Prostate gland (tissue), 2 donors: ENCODE measurements at regions not wholly inside any gene's neighbourhood (a gene's known extent, or its start where the extent isn't known, plus 50 kb on each side); places are given as distances from the start of the nearest gene placed in this dataset.

Experiments
- DNase-seq: peaks from one replicate; pipeline ENCODE4 v3.0.0-alpha.2; 2019; ENCODE audit warnings: low spot score
- H3K27ac ChIP-seq, 2 donors: fragments of 200-600 bp; sonication (generic); 2 replicates each; pipeline ENCODE4 v1.5.1; 2017 to 2019
- H3K27me3 ChIP-seq: fragments of 200-600 bp; sonication (generic); replicated peaks from 2 replicates; pipeline ENCODE4 v1.5.1; 2019; ENCODE audit not compliant: insufficient read depth
- H3K36me3 ChIP-seq, 2 donors: fragments of 200-600 bp; sonication (generic); 1 replicate in 1 of 2; 2 replicates in 1 of 2; pipeline versions ENCODE4 v1.5.1 to v1.8.1; 2017 to 2019
- H3K4me1 ChIP-seq: fragments of 200-600 bp; sonication (generic); replicated peaks from 2 replicates; pipeline ENCODE4 v1.5.1; 2019
- H3K4me3 ChIP-seq, 2 donors: fragments of 200-600 bp; sonication (generic); 2 replicates each; pipeline ENCODE4 v1.5.1; 2017 to 2019
- H3K9me3 ChIP-seq: fragments of 200-600 bp; sonication (generic); 2 replicates; pipeline ENCODE4 v1.5.1; 2017
- POLR2A ChIP-seq: fragments of 450-650 bp; IDR thresholded peaks from one replicate; pipeline ENCODE4 v1.6.1; 2016; ENCODE audit warnings: antibody characterized with exemption, mild to moderate bottlenecking
- POLR2AphosphoS5 ChIP-seq: sonication (generic); formaldehyde crosslinking; IDR thresholded peaks from one replicate; pipeline ENCODE4 v1.6.1; 2017; ENCODE audit warnings: antibody characterized with exemption
- WGBS: methylation state at CpG from one replicate; pipeline ENCODE4 v1.1.5; 2018; 5-methylcytosine and 5-hydroxymethylcytosine counted together
- intact Hi-C: fragments of 100-400 bp; cut with DNase I; formaldehyde crosslinking; loops from one replicate; pipeline ENCODE4 v1.14.2; 2022
- TF ChIP-seq, protein P1 (sequence below), 4 experiments: fragments of 200-600 bp in 2 of 4; fragments of 450-650 bp in 2 of 4; sonication (generic) in 2 of 4; IDR thresholded peaks; 1 replicate in 3 of 4; 2 replicates in 1 of 4; pipeline ENCODE4 v1.5.1; 2016 to 2019; ENCODE audit warnings: antibody characterized with exemption in 4 of 4, mild to moderate bottlenecking in 2 of 4, moderate library complexity in 2 of 4

DNA sequence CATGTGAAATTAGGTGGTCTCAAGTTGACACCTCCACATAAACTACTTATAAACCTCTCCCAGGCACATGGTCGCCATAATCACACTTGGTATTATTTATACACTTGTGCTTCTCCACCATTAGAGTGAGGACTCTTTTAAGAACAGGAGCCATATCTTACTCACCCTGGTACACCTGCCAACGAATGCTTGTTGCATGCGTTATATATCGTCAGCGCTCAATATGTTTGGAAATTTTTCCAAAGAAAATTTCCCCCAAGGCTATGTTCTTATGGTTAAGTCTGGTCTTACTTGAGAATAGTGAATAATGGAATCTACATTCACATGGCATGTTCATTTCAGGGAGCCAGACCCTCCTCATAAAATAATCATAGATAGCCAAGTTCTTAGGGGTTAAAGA is 271.7 kb downstream of the BCL11A start:
- 83% methylated on average over 5 of the region's 5 CpGs for WGBS
- DNase-seq: no peak
- no peaks in the 10 kb centered on the region for H3K36me3 ChIP-seq
- H3K27me3 ChIP-seq: no peaks in the 10 kb centered on the region
- intact Hi-C loops: no loop called here
- no peaks in the 10 kb centered on the region for H3K4me1 ChIP-seq
- no peak overlapping the region for H3K4me3 ChIP-seq
- no peaks in the 10 kb centered on the region for H3K9me3 ChIP-seq
- no peak overlapping the region for H3K27ac ChIP-seq
- TF ChIP-seq POLR2A: no peak
- TF ChIP-seq, protein P1, sequence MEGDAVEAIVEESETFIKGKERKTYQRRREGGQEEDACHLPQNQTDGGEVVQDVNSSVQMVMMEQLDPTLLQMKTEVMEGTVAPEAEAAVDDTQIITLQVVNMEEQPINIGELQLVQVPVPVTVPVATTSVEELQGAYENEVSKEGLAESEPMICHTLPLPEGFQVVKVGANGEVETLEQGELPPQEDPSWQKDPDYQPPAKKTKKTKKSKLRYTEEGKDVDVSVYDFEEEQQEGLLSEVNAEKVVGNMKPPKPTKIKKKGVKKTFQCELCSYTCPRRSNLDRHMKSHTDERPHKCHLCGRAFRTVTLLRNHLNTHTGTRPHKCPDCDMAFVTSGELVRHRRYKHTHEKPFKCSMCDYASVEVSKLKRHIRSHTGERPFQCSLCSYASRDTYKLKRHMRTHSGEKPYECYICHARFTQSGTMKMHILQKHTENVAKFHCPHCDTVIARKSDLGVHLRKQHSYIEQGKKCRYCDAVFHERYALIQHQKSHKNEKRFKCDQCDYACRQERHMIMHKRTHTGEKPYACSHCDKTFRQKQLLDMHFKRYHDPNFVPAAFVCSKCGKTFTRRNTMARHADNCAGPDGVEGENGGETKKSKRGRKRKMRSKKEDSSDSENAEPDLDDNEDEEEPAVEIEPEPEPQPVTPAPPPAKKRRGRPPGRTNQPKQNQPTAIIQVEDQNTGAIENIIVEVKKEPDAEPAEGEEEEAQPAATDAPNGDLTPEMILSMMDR (IDR thresholded peaks at IDR 0.05): no peak
- TF ChIP-seq POLR2AphosphoS5: no peak

DNA sequence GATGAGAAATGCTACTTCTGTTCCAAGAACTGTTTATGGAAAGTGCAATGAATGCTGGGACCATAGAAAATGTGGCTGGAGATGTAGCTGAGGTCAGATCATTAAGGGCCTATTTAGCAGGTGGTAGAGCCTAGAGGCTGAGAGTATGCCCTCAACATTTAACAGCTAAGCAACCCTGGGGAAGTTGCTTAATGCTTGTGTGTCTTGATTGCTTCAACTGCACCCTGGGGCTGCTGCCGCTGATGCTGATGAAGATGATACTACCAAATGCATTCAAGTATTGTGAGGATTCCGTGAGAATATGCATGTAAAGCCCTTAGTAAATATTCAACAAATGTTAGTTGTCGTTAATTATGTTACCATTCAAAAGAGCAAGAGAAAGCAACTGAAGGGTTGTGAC is 273.2 kb downstream of the BCL11A start:
- Histone ChIP-seq H3K4me1 (no peaks in the 10 kb centered on the region), H3K27me3 (no peaks in the 10 kb centered on the region), H3K9me3 (no peaks in the 10 kb centered on the region), H3K27ac (no peak overlapping the region), H3K36me3 (no peaks in the 10 kb centered on the region), H3K4me3 (no peak overlapping the region)
- intact Hi-C loops: no loop called here
- WGBS: 86% methylated on average over 3 of the region's 3 CpGs
- no peak for DNase-seq
- TF ChIP-seq POLR2AphosphoS5 (no peak), POLR2A (no peak)
- TF ChIP-seq, protein P1 (IDR thresholded peaks at IDR 0.05): no peak

DNA sequence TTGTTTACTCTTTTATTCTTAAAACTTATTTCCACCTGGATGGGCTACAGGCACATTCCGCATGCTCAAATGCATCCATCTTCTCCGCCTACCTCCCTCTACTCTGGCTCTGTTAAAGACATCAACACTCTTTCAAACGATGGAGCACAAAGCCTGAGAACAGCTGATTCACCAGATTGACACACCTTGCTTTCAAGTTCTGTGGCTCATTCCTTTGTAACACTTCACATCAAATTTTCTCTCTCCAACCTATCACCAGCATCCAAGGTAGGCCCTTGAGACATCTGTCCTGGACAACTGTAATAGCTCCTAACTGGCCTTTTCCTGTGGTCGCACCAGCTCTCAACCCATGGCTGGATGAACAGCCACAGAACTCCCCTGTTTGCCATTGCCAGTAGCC is 274.5 kb downstream of the BCL11A start:
- intact Hi-C loops: no loop called here
- Histone ChIP-seq H3K4me3 (no peak overlapping the region), H3K9me3 (no peaks in the 10 kb centered on the region), H3K27ac (no peak overlapping the region), H3K4me1 (no peaks in the 10 kb centered on the region), H3K36me3 (no peaks in the 10 kb centered on the region), H3K27me3 (no peaks in the 10 kb centered on the region)
- no peak for DNase-seq
- 82% methylated on average over 4 of the region's 4 CpGs for WGBS
- TF ChIP-seq POLR2AphosphoS5: no peak
- TF ChIP-seq, protein P1 (IDR thresholded peaks at IDR 0.05): no peak
- TF ChIP-seq POLR2A: no peak

DNA sequence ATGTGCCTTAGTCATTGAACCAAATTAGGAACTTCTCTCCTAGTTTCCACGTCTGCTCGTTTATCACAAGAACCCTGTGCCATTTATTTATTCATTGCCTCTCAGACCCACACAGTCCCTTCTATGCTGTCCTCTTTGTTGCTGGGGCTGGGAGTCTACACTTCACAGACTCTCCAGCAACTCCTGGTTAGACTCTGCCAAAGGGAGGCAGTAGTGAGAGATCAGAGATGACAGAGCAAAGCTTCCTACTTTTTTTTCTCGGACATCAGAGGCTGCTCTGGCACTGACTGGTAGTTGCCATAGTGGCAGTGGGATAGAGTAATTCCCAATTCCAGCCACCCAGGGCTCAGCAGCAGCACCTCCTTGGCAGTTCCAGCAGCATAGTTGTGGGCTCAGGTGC is 277.5 kb downstream of the BCL11A start:
- Histone ChIP-seq H3K27ac (no peak overlapping the region), H3K27me3 (no peaks in the 10 kb centered on the region), H3K36me3 (no peaks in the 10 kb centered on the region), H3K4me3 (no peak overlapping the region), H3K9me3 (no peaks in the 10 kb centered on the region), H3K4me1 (no peaks in the 10 kb centered on the region)
- intact Hi-C loops: no loop called here
- WGBS: 88% methylated on average over 3 of the region's 3 CpGs
- TF ChIP-seq, protein P1 (IDR thresholded peaks at IDR 0.05): no peak
- TF ChIP-seq POLR2AphosphoS5 (no peak), POLR2A (no peak)
- no peak for DNase-seq

DNA sequence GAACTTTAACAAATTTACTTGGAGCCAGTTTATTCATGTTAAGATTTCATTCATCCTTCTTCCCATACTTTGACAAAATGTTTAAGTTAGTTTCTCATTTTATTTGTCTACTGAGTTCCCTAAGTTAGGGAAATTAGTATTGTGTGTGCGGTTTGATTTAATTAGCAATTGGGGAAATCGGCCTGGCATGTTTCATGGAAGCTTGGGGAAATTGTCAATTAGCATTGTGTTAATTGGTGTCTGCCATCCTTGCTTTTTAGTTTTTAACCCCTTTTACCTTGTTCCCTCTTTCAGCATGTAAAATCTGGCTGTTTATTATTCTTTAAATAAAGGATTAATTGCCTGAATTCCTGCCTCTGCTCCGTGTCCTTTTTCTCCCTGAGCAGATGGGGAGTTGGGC is 279.6 kb downstream of the BCL11A start:
- intact Hi-C loops: no loop called here
- Histone ChIP-seq H3K9me3 (no peaks in the 10 kb centered on the region), H3K27ac (no peak overlapping the region), H3K36me3 (no peaks in the 10 kb centered on the region), H3K27me3 (no peaks in the 10 kb centered on the region), H3K4me1 (no peaks in the 10 kb centered on the region), H3K4me3 (no peak overlapping the region)
- TF ChIP-seq POLR2AphosphoS5: no peak
- no peak for TF ChIP-seq POLR2A
- TF ChIP-seq, protein P1 (IDR thresholded peaks at IDR 0.05): no peak
- 73% methylated on average over 3 of the region's 3 CpGs for WGBS
- no peak for DNase-seq
